ENCODE measurements at regions not wholly inside any gene's neighbourhood (a gene's known extent, or its start where the extent isn't known, plus 50 kb on each side); places are given as distances from the start of the nearest gene placed in this dataset.

DNA sequence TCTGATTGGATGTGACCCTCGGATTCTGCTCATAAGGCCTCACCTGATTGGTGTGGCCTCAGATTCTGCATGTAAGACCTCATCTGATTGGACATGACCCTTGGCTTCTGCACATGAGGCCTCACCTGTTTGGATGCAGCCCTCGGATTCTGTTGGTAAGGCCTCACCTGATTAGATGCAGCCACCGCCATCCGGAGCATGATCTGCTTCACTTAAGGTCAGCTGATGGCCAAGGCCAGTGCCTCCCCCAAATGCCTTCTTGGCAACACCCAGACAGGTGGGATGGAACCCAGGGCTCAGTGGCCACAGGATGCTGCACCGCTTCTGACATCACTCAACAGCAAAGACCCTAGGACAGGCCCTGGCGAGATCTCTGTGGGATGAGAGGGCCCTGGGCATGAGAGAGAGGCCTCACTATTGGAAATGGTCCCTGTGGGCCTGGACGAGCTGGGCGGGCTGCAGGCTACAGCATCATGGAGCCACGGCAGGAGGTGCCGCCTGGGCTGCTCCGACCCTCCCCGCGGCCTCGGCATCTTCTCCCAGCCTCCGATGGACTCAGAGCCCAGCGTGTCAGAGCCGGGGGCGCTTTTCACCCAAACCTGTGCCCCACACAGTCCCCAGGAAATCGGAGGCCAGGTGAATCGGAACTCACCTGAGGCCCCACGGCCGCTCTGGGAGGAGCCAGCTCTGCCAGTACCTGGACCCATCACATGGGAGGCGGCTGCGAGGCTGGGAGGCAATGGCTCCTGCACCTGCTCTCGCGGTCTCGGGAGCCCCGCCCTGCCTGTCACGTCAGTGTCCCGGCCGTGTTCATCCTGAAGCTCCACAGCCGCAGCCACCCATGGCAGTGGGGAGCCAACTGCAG, 60.9 kb upstream of the ZNF469 start:
- Histone ChIP-seq H3K27ac (ENCODE audit: extremely low read depth, low read depth, low read length) (no peak overlapping the region), H3K4me1 (ENCODE audit: control insufficient read depth, insufficient read depth, low read length) (no peaks in the 10 kb centered on the region), H3K4me3 (ENCODE audit: low read depth, low read length) (no peak overlapping the region), H3K9me3 (ENCODE audit: control insufficient read depth, insufficient read depth, low read depth, low read length) (no peaks in the 10 kb centered on the region), H3K36me3 (ENCODE audit: control insufficient read depth in 2 of 2, insufficient read depth in 1 of 2, low read length in 2 of 2) (no peaks in the 10 kb centered on the region)
- TF ChIP-seq ZNF350 (tag by site-specific recombination; IDR thresholded peaks at IDR 0.05) (no peak), ZNF621 (tag by site-specific recombination; IDR thresholded peaks at IDR 0.05) (no peak), ZEB2 (tag by site-specific recombination; IDR thresholded peaks at IDR 0.05) (no peak), ZNF571 (tag by site-specific recombination; IDR thresholded peaks at IDR 0.05) (no peak)
- CTCF ChIA-PET: no interaction called here
- POLR2A ChIA-PET: no interaction called here

GRCh38 chr16:88322500-88322970, 60.2 kb upstream of the ZNF469 start:
- no peaks in the 10 kb centered on the region for H3K36me3 ChIP-seq (ENCODE audit: control insufficient read depth in 2 of 2, insufficient read depth in 1 of 2, low read length in 2 of 2)
- H3K4me1 ChIP-seq (ENCODE audit: control insufficient read depth, insufficient read depth, low read length): no peaks in the 10 kb centered on the region
- H3K4me3 ChIP-seq (ENCODE audit: low read depth, low read length): no peak overlapping the region
- H3K9me3 ChIP-seq (ENCODE audit: control insufficient read depth, insufficient read depth, low read depth, low read length): no peaks in the 10 kb centered on the region
- ChIA-PET POLR2A (no interaction called here), CTCF (no interaction called here)
- no peak overlapping the region for H3K27ac ChIP-seq (ENCODE audit: extremely low read depth, low read depth, low read length)
- TF ChIP-seq ZNF311 (tag by site-specific recombination; IDR thresholded peaks at IDR 0.05; ENCODE audit: borderline replicate concordance) (no peak), KLF16 (tag by site-specific recombination; IDR thresholded peaks at IDR 0.05) (no peak), ZNF654 (tag by site-specific recombination; IDR thresholded peaks at IDR 0.05; ENCODE audit: low read depth) (no peak)
- TF ChIP-seq, protein P1, sequence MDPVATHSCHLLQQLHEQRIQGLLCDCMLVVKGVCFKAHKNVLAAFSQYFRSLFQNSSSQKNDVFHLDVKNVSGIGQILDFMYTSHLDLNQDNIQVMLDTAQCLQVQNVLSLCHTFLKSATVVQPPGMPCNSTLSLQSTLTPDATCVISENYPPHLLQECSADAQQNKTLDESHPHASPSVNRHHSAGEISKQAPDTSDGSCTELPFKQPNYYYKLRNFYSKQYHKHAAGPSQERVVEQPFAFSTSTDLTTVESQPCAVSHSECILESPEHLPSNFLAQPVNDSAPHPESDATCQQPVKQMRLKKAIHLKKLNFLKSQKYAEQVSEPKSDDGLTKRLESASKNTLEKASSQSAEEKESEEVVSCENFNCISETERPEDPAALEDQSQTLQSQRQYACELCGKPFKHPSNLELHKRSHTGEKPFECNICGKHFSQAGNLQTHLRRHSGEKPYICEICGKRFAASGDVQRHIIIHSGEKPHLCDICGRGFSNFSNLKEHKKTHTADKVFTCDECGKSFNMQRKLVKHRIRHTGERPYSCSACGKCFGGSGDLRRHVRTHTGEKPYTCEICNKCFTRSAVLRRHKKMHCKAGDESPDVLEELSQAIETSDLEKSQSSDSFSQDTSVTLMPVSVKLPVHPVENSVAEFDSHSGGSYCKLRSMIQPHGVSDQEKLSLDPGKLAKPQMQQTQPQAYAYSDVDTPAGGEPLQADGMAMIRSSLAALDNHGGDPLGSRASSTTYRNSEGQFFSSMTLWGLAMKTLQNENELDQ (tag by site-specific recombination; IDR thresholded peaks at IDR 0.05; ENCODE audit: low read depth): no peak

- TF ChIP-seq ZNF600 (tag by site-specific recombination; IDR thresholded peaks at IDR 0.05) (no peak), ZFP69B (tag by site-specific recombination; IDR thresholded peaks at IDR 0.05) (no peak), GLI2 (tag by site-specific recombination; IDR thresholded peaks at IDR 0.05; ENCODE audit: borderline replicate concordance, low read depth) (no peak), ZNF146 (tag by site-specific recombination; IDR thresholded peaks at IDR 0.05) (no peak), BCL11B (tag by site-specific recombination; IDR thresholded peaks at IDR 0.05; ENCODE audit: low read depth) (no peak)
- TF ChIP-seq, protein P2, sequence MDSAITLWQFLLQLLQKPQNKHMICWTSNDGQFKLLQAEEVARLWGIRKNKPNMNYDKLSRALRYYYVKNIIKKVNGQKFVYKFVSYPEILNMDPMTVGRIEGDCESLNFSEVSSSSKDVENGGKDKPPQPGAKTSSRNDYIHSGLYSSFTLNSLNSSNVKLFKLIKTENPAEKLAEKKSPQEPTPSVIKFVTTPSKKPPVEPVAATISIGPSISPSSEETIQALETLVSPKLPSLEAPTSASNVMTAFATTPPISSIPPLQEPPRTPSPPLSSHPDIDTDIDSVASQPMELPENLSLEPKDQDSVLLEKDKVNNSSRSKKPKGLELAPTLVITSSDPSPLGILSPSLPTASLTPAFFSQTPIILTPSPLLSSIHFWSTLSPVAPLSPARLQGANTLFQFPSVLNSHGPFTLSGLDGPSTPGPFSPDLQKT (IDR thresholded peaks at IDR 0.05; ENCODE audit: borderline replicate concordance, low read depth, low read length): no peak
- Histone ChIP-seq H3K36me3 (ENCODE audit: control insufficient read depth in 2 of 2, insufficient read depth in 1 of 2, low read length in 2 of 2) (no peaks in the 10 kb centered on the region), H3K4me1 (ENCODE audit: control insufficient read depth, insufficient read depth, low read length) (no peaks in the 10 kb centered on the region), H3K27ac (ENCODE audit: extremely low read depth, low read depth, low read length) (no peak overlapping the region), H3K9me3 (ENCODE audit: control insufficient read depth, insufficient read depth, low read depth, low read length) (no peaks in the 10 kb centered on the region), H3K4me3 (ENCODE audit: low read depth, low read length) (no peak overlapping the region)
- CTCF ChIA-PET: no interaction called here
- POLR2A ChIA-PET: no interaction called here
Observed at GRCh38 chr16:88323041-88323440, 59.7 kb upstream of the ZNF469 start.
